ENCODE measurements at regions not wholly inside any gene's neighbourhood (a gene's known extent, or its start where the extent isn't known, plus 50 kb on each side); places are given as distances from the start of the nearest gene placed in this dataset.

DNA sequence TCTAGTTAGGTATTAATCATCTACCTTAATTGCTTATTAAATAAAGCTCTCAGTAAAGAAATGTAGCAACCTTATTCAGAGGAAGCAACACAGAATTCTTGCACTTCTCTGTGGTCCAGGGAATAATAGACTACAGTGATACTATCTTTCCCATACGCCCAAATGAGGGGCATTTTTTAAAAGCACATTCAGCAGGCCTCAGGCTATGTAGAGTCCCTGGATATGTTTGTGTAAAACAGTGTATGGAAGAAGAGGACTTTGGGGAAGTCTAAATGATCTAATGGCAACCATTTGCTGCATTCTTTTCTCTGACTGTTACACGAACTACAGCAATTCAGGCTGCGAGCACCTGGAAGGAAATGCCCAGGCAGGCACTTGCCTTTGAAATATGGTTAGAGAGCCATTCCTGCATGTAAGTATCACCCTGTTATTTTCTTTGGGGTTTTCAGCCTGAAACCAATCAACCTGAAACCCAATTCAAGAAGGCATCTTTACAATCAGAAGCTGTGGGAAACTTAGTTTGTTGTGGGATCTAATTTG is 1814.7 kb upstream of the CELF4 start:
- TF ChIP-seq, protein P1, sequence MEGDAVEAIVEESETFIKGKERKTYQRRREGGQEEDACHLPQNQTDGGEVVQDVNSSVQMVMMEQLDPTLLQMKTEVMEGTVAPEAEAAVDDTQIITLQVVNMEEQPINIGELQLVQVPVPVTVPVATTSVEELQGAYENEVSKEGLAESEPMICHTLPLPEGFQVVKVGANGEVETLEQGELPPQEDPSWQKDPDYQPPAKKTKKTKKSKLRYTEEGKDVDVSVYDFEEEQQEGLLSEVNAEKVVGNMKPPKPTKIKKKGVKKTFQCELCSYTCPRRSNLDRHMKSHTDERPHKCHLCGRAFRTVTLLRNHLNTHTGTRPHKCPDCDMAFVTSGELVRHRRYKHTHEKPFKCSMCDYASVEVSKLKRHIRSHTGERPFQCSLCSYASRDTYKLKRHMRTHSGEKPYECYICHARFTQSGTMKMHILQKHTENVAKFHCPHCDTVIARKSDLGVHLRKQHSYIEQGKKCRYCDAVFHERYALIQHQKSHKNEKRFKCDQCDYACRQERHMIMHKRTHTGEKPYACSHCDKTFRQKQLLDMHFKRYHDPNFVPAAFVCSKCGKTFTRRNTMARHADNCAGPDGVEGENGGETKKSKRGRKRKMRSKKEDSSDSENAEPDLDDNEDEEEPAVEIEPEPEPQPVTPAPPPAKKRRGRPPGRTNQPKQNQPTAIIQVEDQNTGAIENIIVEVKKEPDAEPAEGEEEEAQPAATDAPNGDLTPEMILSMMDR (conservative IDR thresholded peaks at IDR 0.05; ENCODE audit: low read depth in 2 of 2), result no peak
- TF ChIP-seq POLR2AphosphoS5 (IDR thresholded peaks at IDR 0.05; ENCODE audit: low read depth), result no peak

Data from GM23338 (cell line).